CD1c-positive myeloid dendritic cell (primary cell): ENCODE measurements at regions not wholly inside any gene's neighbourhood (a gene's known extent, or its start where the extent isn't known, plus 50 kb on each side); places are given as distances from the start of the nearest gene placed in this dataset.
"Not testable (repeated sequence)": the region's sequence is repeated elsewhere in the genome, so short reads cannot be mapped to it uniquely, and the experiment has no call there.

Experiments
- DNase-seq: peaks from one replicate; pipeline ENCODE4 v3.0.0-alpha.2; 2016; ENCODE audit errors: extremely low spot score

GRCh38 chr2:7849027-7849426, 832.8 kb upstream of the ID2 start:
- DNase-seq: no peak

GRCh38 chr2:7849531-7849930, 832.3 kb upstream of the ID2 start:
- DNase-seq: no peak

GRCh38 chr2:7852546-7852945, 829.3 kb upstream of the ID2 start:
- peak; percentile 50 for DNase-seq

- no peak for DNase-seq
Observed at GRCh38 chr2:7857904-7858303, 824.0 kb upstream of the ID2 start.

- DNase-seq: no peak
Observed at GRCh38 chr2:7858624-7859023, 823.2 kb upstream of the ID2 start.

- DNase-seq: no peak
Observed at GRCh38 chr2:7860693-7861092, 821.2 kb upstream of the ID2 start.

- no peak for DNase-seq
Observed at GRCh38 chr2:7861910-7862702, 819.8 kb upstream of the ID2 start.

GRCh38 chr2:7866104-7866503, 815.8 kb upstream of the ID2 start:
- DNase-seq: no peak

- no peak for DNase-seq
Observed at GRCh38 chr2:7866825-7867224, 815.0 kb upstream of the ID2 start.

- peak; percentile 66 for DNase-seq
Observed at GRCh38 chr2:7867867-7868266, 814.0 kb upstream of the ID2 start.

GRCh38 chr2:7868836-7869235, 813.0 kb upstream of the ID2 start:
- no peak for DNase-seq

GRCh38 chr2:7876445-7876844, 805.4 kb upstream of the ID2 start:
- not testable (repeated sequence) for DNase-seq

GRCh38 chr2:7878266-7878665, 803.6 kb upstream of the ID2 start:
- DNase-seq: not testable (repeated sequence)

GRCh38 chr2:7878786-7879482, 802.9 kb upstream of the ID2 start:
- DNase-seq: no peak

GRCh38 chr2:7879483-7879835, 802.4 kb upstream of the ID2 start:
- DNase-seq: no peak

GRCh38 chr2:7880126-7880525, 801.7 kb upstream of the ID2 start:
- DNase-seq: no peak

GRCh38 chr2:7880566-7880965, 801.3 kb upstream of the ID2 start:
- DNase-seq: no peak

GRCh38 chr2:7881063-7881462, 800.8 kb upstream of the ID2 start:
- DNase-seq: no peak

GRCh38 chr2:7881466-7881865, 800.4 kb upstream of the ID2 start:
- peak; percentile 74 for DNase-seq

- DNase-seq: no peak
Observed at GRCh38 chr2:7882296-7882695, 799.6 kb upstream of the ID2 start.

- no peak for DNase-seq
Observed at GRCh38 chr2:7884338-7884737, 797.5 kb upstream of the ID2 start.

GRCh38 chr2:7886666-7887065, 795.2 kb upstream of the ID2 start:
- no peak for DNase-seq

GRCh38 chr2:7887441-7887840, 794.4 kb upstream of the ID2 start:
- DNase-seq: no peak

- DNase-seq: no peak
Observed at GRCh38 chr2:7888876-7889275, 793.0 kb upstream of the ID2 start.
